Loucy (cell line): ENCODE measurements at regions not wholly inside any gene's neighbourhood (a gene's known extent, or its start where the extent isn't known, plus 50 kb on each side); places are given as distances from the start of the nearest gene placed in this dataset.
"Not testable (repeated sequence)": the region's sequence is repeated elsewhere in the genome, so short reads cannot be mapped to it uniquely, and the experiment has no call there.

ENCODE experiments used
- H2AFZ ChIP-seq: fragments of 200-600 bp; sonication (generic); 2 replicates; pipeline ENCODE4 v1.6.0; 2016; ENCODE audit warnings: antibody characterized with exemption, mild to moderate bottlenecking, low read length, moderate library complexity
- H3F3A ChIP-seq: fragments of 200-600 bp; 2 replicates; pipeline ENCODE4 v1.6.0; 2016; ENCODE audit warnings: antibody characterized with exemption, low read depth, mild to moderate bottlenecking
- H3K27me3 ChIP-seq: fragments of 200-600 bp; sonication (generic); 2 replicates; pipeline ENCODE4 v1.6.1; 2014; ENCODE audit warnings: low read length, mild to moderate bottlenecking; ENCODE audit not compliant: insufficient read depth, poor library complexity, severe bottlenecking
- H3K36me3 ChIP-seq: fragments of 200-600 bp; sonication (generic); 2 replicates; pipeline ENCODE4 v1.6.1; 2016; ENCODE audit warnings: low read length; ENCODE audit not compliant: insufficient read depth
- H3K4me1 ChIP-seq: fragments of 200-600 bp; sonication (generic); 2 replicates; pipeline ENCODE4 v1.5.1; 2014; ENCODE audit warnings: low read length, mild to moderate bottlenecking; ENCODE audit not compliant: insufficient read depth, poor library complexity, severe bottlenecking
- H3K4me2 ChIP-seq: fragments of 200-600 bp; sonication (generic); 2 replicates; pipeline ENCODE4 v1.6.0; 2014; ENCODE audit warnings: antibody characterized with exemption, low read length, low read depth, mild to moderate bottlenecking; ENCODE audit not compliant: poor library complexity, severe bottlenecking
- H3K4me3 ChIP-seq: fragments of 200-600 bp; sonication (generic); 2 replicates; pipeline ENCODE4 v1.5.1; 2014; ENCODE audit warnings: low read length, mild to moderate bottlenecking, mixed read lengths; ENCODE audit not compliant: poor library complexity, severe bottlenecking
- H3K79me2 ChIP-seq: fragments of 200-600 bp; sonication (generic); 2 replicates; pipeline ENCODE4 v1.6.1; 2014; ENCODE audit warnings: low read length; ENCODE audit not compliant: insufficient read depth
- H3K9ac ChIP-seq: fragments of 200-600 bp; sonication (generic); 2 replicates; pipeline ENCODE4 v1.6.0; 2014; ENCODE audit warnings: mild to moderate bottlenecking, low read depth, low read length, moderate library complexity; ENCODE audit not compliant: poor library complexity, severe bottlenecking
- H3K9me2 ChIP-seq: fragments of 200-600 bp; sonication (generic); replicated peaks from 2 replicates; pipeline ENCODE4 v1.6.1; 2016; ENCODE audit warnings: low read depth, low read length, mixed read lengths
- H3K9me3 ChIP-seq: fragments of 200-600 bp; sonication (generic); 2 replicates; pipeline ENCODE4 v1.6.1; 2014; ENCODE audit warnings: mild to moderate bottlenecking, antibody characterized with exemption, low read length, low read depth; ENCODE audit not compliant: insufficient read depth
- H4K20me1 ChIP-seq: fragments of 200-600 bp; sonication (generic); 2 replicates; pipeline ENCODE4 v1.6.0; 2014; ENCODE audit warnings: antibody characterized with exemption, low read length, mild to moderate bottlenecking; ENCODE audit not compliant: insufficient read depth, poor library complexity, severe bottlenecking
- EZH2phosphoT487 ChIP-seq: fragments of 200-600 bp; IDR thresholded peaks from 2 replicates; pipeline ENCODE4 v1.6.1; 2018; ENCODE audit warnings: antibody characterized with exemption, mild to moderate bottlenecking, moderate library complexity, borderline replicate concordance
- TF ChIP-seq, protein P1 (sequence below): fragments of 200-600 bp; sonication (generic); conservative IDR thresholded peaks from 2 replicates; pipeline ENCODE4 v1.5.1; 2014; ENCODE audit warnings: mild to moderate bottlenecking, antibody characterized with exemption, low read length

- not testable (repeated sequence) for H4K20me1 ChIP-seq, H3K4me3 ChIP-seq, H2AFZ ChIP-seq, H3K9ac ChIP-seq, H3K4me2 ChIP-seq, H3K9me3 ChIP-seq, H3K79me2 ChIP-seq, H3K9me2 ChIP-seq, H3K36me3 ChIP-seq, H3K27me3 ChIP-seq, H3K4me1 ChIP-seq, H3F3A ChIP-seq
Measured at GRCh38 chr20:17891131-17891530, 77.5 kb downstream of the SNX5 start.

DNA sequence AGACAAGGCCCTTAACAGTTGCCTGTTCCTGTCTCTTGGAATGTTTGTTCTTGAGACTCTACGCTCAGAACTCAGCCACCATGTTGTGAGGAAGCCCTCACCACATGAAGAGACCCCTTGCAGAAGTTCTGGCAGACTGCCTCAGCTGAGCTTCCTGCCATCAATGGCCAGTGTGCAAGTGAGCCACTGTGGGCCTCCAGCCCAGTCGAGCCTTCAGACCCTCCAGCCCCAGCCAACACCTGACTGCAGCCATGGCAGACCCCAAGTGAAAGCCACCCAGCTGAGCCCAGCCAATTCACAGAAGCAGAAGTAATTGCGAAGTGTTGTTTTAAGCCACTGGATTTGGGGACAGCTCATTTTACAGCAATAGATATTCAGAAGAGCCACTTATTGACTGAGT, 78.3 kb downstream of the SNX5 start:
- no peaks in the 10 kb centered on the region for H3F3A ChIP-seq
- H3K79me2 ChIP-seq, result no peaks in the 10 kb centered on the region
- H4K20me1 ChIP-seq, result no peaks in the 10 kb centered on the region
- no peak for TF ChIP-seq EZH2phosphoT487
- TF ChIP-seq, protein P1, sequence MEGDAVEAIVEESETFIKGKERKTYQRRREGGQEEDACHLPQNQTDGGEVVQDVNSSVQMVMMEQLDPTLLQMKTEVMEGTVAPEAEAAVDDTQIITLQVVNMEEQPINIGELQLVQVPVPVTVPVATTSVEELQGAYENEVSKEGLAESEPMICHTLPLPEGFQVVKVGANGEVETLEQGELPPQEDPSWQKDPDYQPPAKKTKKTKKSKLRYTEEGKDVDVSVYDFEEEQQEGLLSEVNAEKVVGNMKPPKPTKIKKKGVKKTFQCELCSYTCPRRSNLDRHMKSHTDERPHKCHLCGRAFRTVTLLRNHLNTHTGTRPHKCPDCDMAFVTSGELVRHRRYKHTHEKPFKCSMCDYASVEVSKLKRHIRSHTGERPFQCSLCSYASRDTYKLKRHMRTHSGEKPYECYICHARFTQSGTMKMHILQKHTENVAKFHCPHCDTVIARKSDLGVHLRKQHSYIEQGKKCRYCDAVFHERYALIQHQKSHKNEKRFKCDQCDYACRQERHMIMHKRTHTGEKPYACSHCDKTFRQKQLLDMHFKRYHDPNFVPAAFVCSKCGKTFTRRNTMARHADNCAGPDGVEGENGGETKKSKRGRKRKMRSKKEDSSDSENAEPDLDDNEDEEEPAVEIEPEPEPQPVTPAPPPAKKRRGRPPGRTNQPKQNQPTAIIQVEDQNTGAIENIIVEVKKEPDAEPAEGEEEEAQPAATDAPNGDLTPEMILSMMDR, result no peak
- no peaks in the 10 kb centered on the region for H3K36me3 ChIP-seq
- no peak overlapping the region for H2AFZ ChIP-seq
- no peaks in the 10 kb centered on the region for H3K9me2 ChIP-seq
- no peak overlapping the region for H3K4me3 ChIP-seq
- H3K4me1 ChIP-seq, result no peaks in the 10 kb centered on the region
- H3K9me3 ChIP-seq, result no peaks in the 10 kb centered on the region; the same call in 1 of the 2 replicates
- no peak overlapping the region for H3K9ac ChIP-seq
- no peak overlapping the region for H3K4me2 ChIP-seq
- no peaks in the 10 kb centered on the region for H3K27me3 ChIP-seq

- H3F3A ChIP-seq, result no peaks in the 10 kb centered on the region
- no peaks in the 10 kb centered on the region for H4K20me1 ChIP-seq
- H3K9me2 ChIP-seq, result no peaks in the 10 kb centered on the region
- H3K4me2 ChIP-seq, result no peak overlapping the region
- no peak overlapping the region for H3K4me3 ChIP-seq
- H3K27me3 ChIP-seq, result no peaks in the 10 kb centered on the region
- H3K9me3 ChIP-seq, result no peaks in the 10 kb centered on the region; the same call in 1 of the 2 replicates
- H3K4me1 ChIP-seq, result no peaks in the 10 kb centered on the region
- no peaks in the 10 kb centered on the region for H3K79me2 ChIP-seq
- H3K36me3 ChIP-seq, result no peaks in the 10 kb centered on the region
- TF ChIP-seq, protein P1, result no peak
- TF ChIP-seq EZH2phosphoT487, result no peak
- no peak overlapping the region for H2AFZ ChIP-seq
- H3K9ac ChIP-seq, result no peak overlapping the region
Measured at GRCh38 chr20:17889226-17889625, 79.4 kb downstream of the SNX5 start.

DNA sequence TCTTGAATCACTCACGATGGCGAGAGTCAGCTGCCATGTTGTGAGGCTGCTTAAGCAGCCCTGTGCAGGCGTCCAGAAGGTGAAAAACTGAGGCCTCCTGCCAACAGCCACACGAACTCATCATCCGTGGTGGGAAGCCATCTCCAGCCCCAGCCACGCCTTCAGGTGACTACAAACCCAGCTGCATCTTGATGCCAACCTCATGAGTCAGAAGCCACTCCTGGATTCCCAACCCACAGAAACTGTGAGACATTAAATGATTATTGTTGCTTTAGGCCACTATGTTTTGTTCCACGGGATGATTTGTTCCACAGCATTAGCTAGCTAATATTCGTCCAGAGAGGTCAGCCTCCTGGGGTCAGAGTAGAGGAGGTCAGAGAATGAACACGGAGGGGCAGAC, 80.5 kb downstream of the SNX5 start:
- Histone ChIP-seq H3F3A (no peaks in the 10 kb centered on the region), H3K4me2 (no peak overlapping the region), H3K9me2 (no peaks in the 10 kb centered on the region), H3K4me3 (no peak overlapping the region), H4K20me1 (no peaks in the 10 kb centered on the region), H3K9me3 (no peaks in the 10 kb centered on the region; the same call in 1 of the 2 replicates), H3K79me2 (no peaks in the 10 kb centered on the region), H3K9ac (no peak overlapping the region), H3K4me1 (no peaks in the 10 kb centered on the region), H3K36me3 (no peaks in the 10 kb centered on the region), H2AFZ (no peak overlapping the region), H3K27me3 (no peaks in the 10 kb centered on the region)
- no peak for TF ChIP-seq EZH2phosphoT487
- TF ChIP-seq, protein P1, result no peak
